ENCODE measurements at regions not wholly inside any gene's neighbourhood (a gene's known extent, or its start where the extent isn't known, plus 50 kb on each side); places are given as distances from the start of the nearest gene placed in this dataset.

- H3K9me3 ChIP-seq (ENCODE audit: insufficient read depth, low read depth, low read length), result peaks cover 7% of the 10 kb centered on the region; the same call in 1 of the 2 replicates
- no peak overlapping the region for H3K9ac ChIP-seq (ENCODE audit: low read depth, low read length)
- H3K36me3 ChIP-seq (ENCODE audit: insufficient read depth, low read length), result no peaks in the 10 kb centered on the region
- WGBS, result 97% methylated on average over 1 of the region's 3 CpGs
- no peak overlapping the region for H3K27ac ChIP-seq (ENCODE audit: low read depth, low read length)
- H3K27me3 ChIP-seq (ENCODE audit: insufficient read depth, low read length), result no peaks in the 10 kb centered on the region
- no peak overlapping the region for H3K4me3 ChIP-seq (ENCODE audit: low read length)
- no peaks in the 10 kb centered on the region for H3K4me1 ChIP-seq (ENCODE audit: insufficient read depth, low read length)
Measured at GRCh38 chr10:2387672-2388071, 650.3 kb upstream of the ADARB2 start.

- H3K9ac ChIP-seq (ENCODE audit: low read depth, low read length), result no peak overlapping the region
- peaks cover 7% of the 10 kb centered on the region; the same call in 1 of the 2 replicates for H3K9me3 ChIP-seq (ENCODE audit: insufficient read depth, low read depth, low read length)
- no peaks in the 10 kb centered on the region for H3K27me3 ChIP-seq (ENCODE audit: insufficient read depth, low read length)
- no peaks in the 10 kb centered on the region for H3K4me1 ChIP-seq (ENCODE audit: insufficient read depth, low read length)
- WGBS, result 85% methylated on average over 8 of the region's 8 CpGs
- H3K4me3 ChIP-seq (ENCODE audit: low read length), result no peak overlapping the region
- H3K27ac ChIP-seq (ENCODE audit: low read depth, low read length), result no peak overlapping the region
- no peaks in the 10 kb centered on the region for H3K36me3 ChIP-seq (ENCODE audit: insufficient read depth, low read length)
Measured at GRCh38 chr10:2387261-2387660, 649.9 kb upstream of the ADARB2 start.

- H3K9me3 ChIP-seq (ENCODE audit: insufficient read depth, low read depth, low read length), result peaks cover 7% of the 10 kb centered on the region; the same call in 1 of the 2 replicates
- H3K4me3 ChIP-seq (ENCODE audit: low read length), result no peak overlapping the region
- H3K4me1 ChIP-seq (ENCODE audit: insufficient read depth, low read length), result no peaks in the 10 kb centered on the region
- H3K9ac ChIP-seq (ENCODE audit: low read depth, low read length), result no peak overlapping the region
- no peaks in the 10 kb centered on the region for H3K36me3 ChIP-seq (ENCODE audit: insufficient read depth, low read length)
- no peak overlapping the region for H3K27ac ChIP-seq (ENCODE audit: low read depth, low read length)
- H3K27me3 ChIP-seq (ENCODE audit: insufficient read depth, low read length), result no peaks in the 10 kb centered on the region
- 95% methylated on average over 8 of the region's 8 CpGs for WGBS
Measured at GRCh38 chr10:2380218-2380617, 642.9 kb upstream of the ADARB2 start.

GRCh38 chr10:2367083-2367482 is 629.8 kb upstream of the ADARB2 start:
- 92% methylated on average over 5 of the region's 5 CpGs for WGBS
- no peak overlapping the region for H3K4me3 ChIP-seq (ENCODE audit: low read length)
- peaks cover under 1% of the 10 kb centered on the region; the same call in 1 of the 2 replicates for H3K4me1 ChIP-seq (ENCODE audit: insufficient read depth, low read length)
- no peaks in the 10 kb centered on the region for H3K27me3 ChIP-seq (ENCODE audit: insufficient read depth, low read length)
- no peaks in the 10 kb centered on the region for H3K36me3 ChIP-seq (ENCODE audit: insufficient read depth, low read length)
- no peak overlapping the region for H3K9ac ChIP-seq (ENCODE audit: low read depth, low read length)
- H3K9me3 ChIP-seq (ENCODE audit: insufficient read depth, low read depth, low read length), result no peaks in the 10 kb centered on the region
- H3K27ac ChIP-seq (ENCODE audit: low read depth, low read length), result no peak overlapping the region

- Histone ChIP-seq H3K27ac (ENCODE audit: low read depth, low read length) (no peak overlapping the region), H3K4me3 (ENCODE audit: low read length) (no peak overlapping the region), H3K9me3 (ENCODE audit: insufficient read depth, low read depth, low read length) (no peaks in the 10 kb centered on the region), H3K36me3 (ENCODE audit: insufficient read depth, low read length) (no peaks in the 10 kb centered on the region), H3K4me1 (ENCODE audit: insufficient read depth, low read length) (peaks cover 3% of the 10 kb centered on the region; the same call in 1 of the 2 replicates), H3K9ac (ENCODE audit: low read depth, low read length) (no peak overlapping the region), H3K27me3 (ENCODE audit: insufficient read depth, low read length) (no peaks in the 10 kb centered on the region)
Measured at GRCh38 chr10:2366264-2366931, 629.1 kb upstream of the ADARB2 start.

- Histone ChIP-seq H3K27me3 (ENCODE audit: insufficient read depth, low read length) (no peaks in the 10 kb centered on the region), H3K36me3 (ENCODE audit: insufficient read depth, low read length) (no peaks in the 10 kb centered on the region), H3K4me1 (ENCODE audit: insufficient read depth, low read length) (peaks cover 3% of the 10 kb centered on the region; the same call in 1 of the 2 replicates), H3K9me3 (ENCODE audit: insufficient read depth, low read depth, low read length) (no peaks in the 10 kb centered on the region), H3K9ac (ENCODE audit: low read depth, low read length) (no peak overlapping the region), H3K27ac (ENCODE audit: low read depth, low read length) (no peak overlapping the region), H3K4me3 (ENCODE audit: low read length) (no peak overlapping the region)
- 93% methylated on average over 7 of the region's 7 CpGs for WGBS
Measured at GRCh38 chr10:2362331-2362730, 625.0 kb upstream of the ADARB2 start.

- H3K27me3 ChIP-seq (ENCODE audit: insufficient read depth, low read length), result no peaks in the 10 kb centered on the region
- 97% methylated on average over 8 of the region's 9 CpGs for whole genome bisulfite sequencing
Measured at GRCh38 chr10:2358586-2358985, 621.3 kb upstream of the ADARB2 start.

GRCh38 chr10:2356670-2357069 is 619.3 kb upstream of the ADARB2 start:
- Histone ChIP-seq H3K27me3 (ENCODE audit: insufficient read depth, low read length) (no peaks in the 10 kb centered on the region), H3K9me3 (ENCODE audit: insufficient read depth, low read depth, low read length) (no peaks in the 10 kb centered on the region), H3K4me1 (ENCODE audit: insufficient read depth, low read length) (no peaks in the 10 kb centered on the region), H3K9ac (ENCODE audit: low read depth, low read length) (no peak overlapping the region), H3K4me3 (ENCODE audit: low read length) (no peak overlapping the region), H3K36me3 (ENCODE audit: insufficient read depth, low read length) (no peaks in the 10 kb centered on the region), H3K27ac (ENCODE audit: low read depth, low read length) (no peak overlapping the region)
- WGBS, result 97% methylated on average over 5 of the region's 7 CpGs

More at GRCh38 chr10:2358586-2358985, 621.3 kb upstream of the ADARB2 start:
- Histone ChIP-seq H3K9me3 (ENCODE audit: insufficient read depth, low read depth, low read length) (no peaks in the 10 kb centered on the region), H3K4me3 (ENCODE audit: low read length) (no peak overlapping the region), H3K36me3 (ENCODE audit: insufficient read depth, low read length) (no peaks in the 10 kb centered on the region), H3K27ac (ENCODE audit: low read depth, low read length) (no peak overlapping the region), H3K9ac (ENCODE audit: low read depth, low read length) (no peak overlapping the region), H3K4me1 (ENCODE audit: insufficient read depth, low read length) (peaks cover 3% of the 10 kb centered on the region; the same call in 1 of the 2 replicates)

GRCh38 chr10:2351566-2351965 is 614.2 kb upstream of the ADARB2 start:
- Histone ChIP-seq H3K9me3 (ENCODE audit: insufficient read depth, low read depth, low read length) (0 out of 2 replicates have a peak, but pooled peaks cover 5% of the 10 kb centered on the region), H3K27ac (ENCODE audit: low read depth, low read length) (no peak overlapping the region), H3K27me3 (ENCODE audit: insufficient read depth, low read length) (no peaks in the 10 kb centered on the region), H3K4me3 (ENCODE audit: low read length) (no peak overlapping the region), H3K36me3 (ENCODE audit: insufficient read depth, low read length) (no peaks in the 10 kb centered on the region), H3K9ac (ENCODE audit: low read depth, low read length) (no peak overlapping the region), H3K4me1 (ENCODE audit: insufficient read depth, low read length) (no peaks in the 10 kb centered on the region)
- 96% methylated on average over 16 of the region's 16 CpGs for WGBS

- no peak overlapping the region for H3K4me3 ChIP-seq (ENCODE audit: low read length)
- no peaks in the 10 kb centered on the region for H3K36me3 ChIP-seq (ENCODE audit: insufficient read depth, low read length)
- H3K9me3 ChIP-seq (ENCODE audit: insufficient read depth, low read depth, low read length), result 0 out of 2 replicates have a peak, but pooled peaks cover 2% of the 10 kb centered on the region
- no peaks in the 10 kb centered on the region for H3K27me3 ChIP-seq (ENCODE audit: insufficient read depth, low read length)
- WGBS, result 98% methylated on average over 3 of the region's 3 CpGs
- no peak overlapping the region for H3K27ac ChIP-seq (ENCODE audit: low read depth, low read length)
- H3K4me1 ChIP-seq (ENCODE audit: insufficient read depth, low read length), result no peaks in the 10 kb centered on the region
- H3K9ac ChIP-seq (ENCODE audit: low read depth, low read length), result no peak overlapping the region
Measured at GRCh38 chr10:2342206-2342605, 604.9 kb upstream of the ADARB2 start.

GRCh38 chr10:2340831-2341647 is 603.7 kb upstream of the ADARB2 start:
- no peaks in the 10 kb centered on the region for H3K9me3 ChIP-seq (ENCODE audit: insufficient read depth, low read depth, low read length)
- no peaks in the 10 kb centered on the region for H3K36me3 ChIP-seq (ENCODE audit: insufficient read depth, low read length)
- H3K4me1 ChIP-seq (ENCODE audit: insufficient read depth, low read length), result no peaks in the 10 kb centered on the region
- no peak overlapping the region for H3K9ac ChIP-seq (ENCODE audit: low read depth, low read length)
- WGBS, result 93% methylated on average over 11 of the region's 11 CpGs
- no peak overlapping the region for H3K4me3 ChIP-seq (ENCODE audit: low read length)
- no peak overlapping the region for H3K27ac ChIP-seq (ENCODE audit: low read depth, low read length)
- no peaks in the 10 kb centered on the region for H3K27me3 ChIP-seq (ENCODE audit: insufficient read depth, low read length)

Data from HUES64 (cell line).